HepG2 (cell line): ENCODE measurements at regions not wholly inside any gene's neighbourhood (a gene's known extent, or its start where the extent isn't known, plus 50 kb on each side); places are given as distances from the start of the nearest gene placed in this dataset.

Experiments used
- GATAD2A ChIP-seq: IDR thresholded peaks from 2 replicates; pipeline ENCODE4 v1.6.1; 2016
- NCOA5 ChIP-seq: sonication (generic); formaldehyde crosslinking; IDR thresholded peaks from 2 replicates; pipeline ENCODE4 v1.4.0; 2020; ENCODE audit warnings: missing genetic modification reagents
- NR2F1 ChIP-seq, 2 experiments: fragments of 450-650 bp in 1 of 2; formaldehyde crosslinking in 1 of 2; IDR thresholded peaks; 2 replicates each; pipeline versions ENCODE4 v1.5.0 to v1.6.1; 2016 to 2020; ENCODE audit warnings: mild to moderate bottlenecking in 1 of 2, missing compliant biosample characterization in 1 of 2, missing genetic modification reagents in 1 of 2, moderate library complexity in 1 of 2
- SKI ChIP-seq: fragments of 450-650 bp; IDR thresholded peaks from one replicate; pipeline ENCODE4 v1.6.1; 2018; ENCODE audit warnings: mild to moderate bottlenecking; ENCODE audit not compliant: partially characterized antibody
- TBL1XR1 ChIP-seq: fragments of 150-350 bp; IDR thresholded peaks from 2 replicates; pipeline ENCODE4 v1.6.1; 2014; ENCODE audit warnings: borderline replicate concordance, low read length; ENCODE audit not compliant: partially characterized antibody
- ZFY ChIP-seq: sonication (generic); formaldehyde crosslinking; IDR thresholded peaks from 2 replicates; pipeline ENCODE4 v1.4.0; 2020; ENCODE audit warnings: missing genetic modification reagents
- TF ChIP-seq, protein P1 (sequence below): sonication (generic); formaldehyde crosslinking; IDR thresholded peaks from 2 replicates; pipeline ENCODE4 v1.8.0; 2022; ENCODE audit warnings: mild to moderate bottlenecking, missing genetic modification reagents, moderate library complexity
- TF ChIP-seq, protein P2 (sequence below): IDR thresholded peaks from 2 replicates; pipeline ENCODE4 v1.4.0; 2020; ENCODE audit warnings: mild to moderate bottlenecking, missing genetic modification reagents
- TF ChIP-seq, protein P3 (sequence below): sonication (generic); formaldehyde crosslinking; IDR thresholded peaks from 2 replicates; pipeline ENCODE4 v1.8.0; 2022; ENCODE audit warnings: mild to moderate bottlenecking, missing genetic modification reagents, borderline replicate concordance
- TF ChIP-seq, protein P4 (sequence below): sonication (generic); formaldehyde crosslinking; IDR thresholded peaks from 2 replicates; pipeline ENCODE4 v1.4.0; 2020; ENCODE audit warnings: mild to moderate bottlenecking, missing genetic modification reagents
- TF ChIP-seq, protein P5 (sequence below): sonication (generic); formaldehyde crosslinking; IDR thresholded peaks from 2 replicates; pipeline ENCODE4 v1.4.0; 2020; ENCODE audit warnings: missing genetic modification reagents, mild to moderate bottlenecking, borderline replicate concordance

DNA sequence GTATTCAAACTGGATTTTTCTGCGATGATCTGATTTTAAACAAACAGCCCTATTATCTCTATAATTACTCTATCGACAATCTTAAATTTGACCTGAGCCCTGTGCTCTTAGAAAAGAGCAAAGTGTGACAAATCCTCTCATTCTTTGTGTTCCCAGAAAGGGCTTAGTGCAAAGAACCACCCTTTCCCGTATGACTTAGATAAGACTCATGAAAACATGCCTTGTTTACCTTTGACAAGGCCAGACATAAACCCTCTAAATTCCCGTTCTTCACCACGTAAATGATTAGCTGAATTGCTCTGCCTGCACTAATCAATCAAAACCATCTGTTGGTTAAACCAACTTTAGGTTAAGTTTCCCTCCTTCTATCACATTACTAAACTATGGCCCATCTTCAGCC lies 285.7 kb upstream of the SEL1L start (continued):
- TF ChIP-seq, protein P1, sequence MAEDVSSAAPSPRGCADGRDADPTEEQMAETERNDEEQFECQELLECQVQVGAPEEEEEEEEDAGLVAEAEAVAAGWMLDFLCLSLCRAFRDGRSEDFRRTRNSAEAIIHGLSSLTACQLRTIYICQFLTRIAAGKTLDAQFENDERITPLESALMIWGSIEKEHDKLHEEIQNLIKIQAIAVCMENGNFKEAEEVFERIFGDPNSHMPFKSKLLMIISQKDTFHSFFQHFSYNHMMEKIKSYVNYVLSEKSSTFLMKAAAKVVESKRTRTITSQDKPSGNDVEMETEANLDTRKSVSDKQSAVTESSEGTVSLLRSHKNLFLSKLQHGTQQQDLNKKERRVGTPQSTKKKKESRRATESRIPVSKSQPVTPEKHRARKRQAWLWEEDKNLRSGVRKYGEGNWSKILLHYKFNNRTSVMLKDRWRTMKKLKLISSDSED, result no peak
- TF ChIP-seq GATAD2A (peak; percentile 39; the same call in 1 of the 2 replicates), ZFY (no peak), NR2F1 (CRISPR knock-in tag; IDR thresholded peaks at IDR 0.05) (no peak), NCOA5 (CRISPR knock-in tag) (no peak), SKI (no peak), TBL1XR1 (no peak)
- TF ChIP-seq, protein P2, sequence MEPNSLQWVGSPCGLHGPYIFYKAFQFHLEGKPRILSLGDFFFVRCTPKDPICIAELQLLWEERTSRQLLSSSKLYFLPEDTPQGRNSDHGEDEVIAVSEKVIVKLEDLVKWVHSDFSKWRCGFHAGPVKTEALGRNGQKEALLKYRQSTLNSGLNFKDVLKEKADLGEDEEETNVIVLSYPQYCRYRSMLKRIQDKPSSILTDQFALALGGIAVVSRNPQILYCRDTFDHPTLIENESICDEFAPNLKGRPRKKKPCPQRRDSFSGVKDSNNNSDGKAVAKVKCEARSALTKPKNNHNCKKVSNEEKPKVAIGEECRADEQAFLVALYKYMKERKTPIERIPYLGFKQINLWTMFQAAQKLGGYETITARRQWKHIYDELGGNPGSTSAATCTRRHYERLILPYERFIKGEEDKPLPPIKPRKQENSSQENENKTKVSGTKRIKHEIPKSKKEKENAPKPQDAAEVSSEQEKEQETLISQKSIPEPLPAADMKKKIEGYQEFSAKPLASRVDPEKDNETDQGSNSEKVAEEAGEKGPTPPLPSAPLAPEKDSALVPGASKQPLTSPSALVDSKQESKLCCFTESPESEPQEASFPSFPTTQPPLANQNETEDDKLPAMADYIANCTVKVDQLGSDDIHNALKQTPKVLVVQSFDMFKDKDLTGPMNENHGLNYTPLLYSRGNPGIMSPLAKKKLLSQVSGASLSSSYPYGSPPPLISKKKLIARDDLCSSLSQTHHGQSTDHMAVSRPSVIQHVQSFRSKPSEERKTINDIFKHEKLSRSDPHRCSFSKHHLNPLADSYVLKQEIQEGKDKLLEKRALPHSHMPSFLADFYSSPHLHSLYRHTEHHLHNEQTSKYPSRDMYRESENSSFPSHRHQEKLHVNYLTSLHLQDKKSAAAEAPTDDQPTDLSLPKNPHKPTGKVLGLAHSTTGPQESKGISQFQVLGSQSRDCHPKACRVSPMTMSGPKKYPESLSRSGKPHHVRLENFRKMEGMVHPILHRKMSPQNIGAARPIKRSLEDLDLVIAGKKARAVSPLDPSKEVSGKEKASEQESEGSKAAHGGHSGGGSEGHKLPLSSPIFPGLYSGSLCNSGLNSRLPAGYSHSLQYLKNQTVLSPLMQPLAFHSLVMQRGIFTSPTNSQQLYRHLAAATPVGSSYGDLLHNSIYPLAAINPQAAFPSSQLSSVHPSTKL, result peak; percentile 47; the same call in 1 of the 2 replicates
- TF ChIP-seq, protein P3, sequence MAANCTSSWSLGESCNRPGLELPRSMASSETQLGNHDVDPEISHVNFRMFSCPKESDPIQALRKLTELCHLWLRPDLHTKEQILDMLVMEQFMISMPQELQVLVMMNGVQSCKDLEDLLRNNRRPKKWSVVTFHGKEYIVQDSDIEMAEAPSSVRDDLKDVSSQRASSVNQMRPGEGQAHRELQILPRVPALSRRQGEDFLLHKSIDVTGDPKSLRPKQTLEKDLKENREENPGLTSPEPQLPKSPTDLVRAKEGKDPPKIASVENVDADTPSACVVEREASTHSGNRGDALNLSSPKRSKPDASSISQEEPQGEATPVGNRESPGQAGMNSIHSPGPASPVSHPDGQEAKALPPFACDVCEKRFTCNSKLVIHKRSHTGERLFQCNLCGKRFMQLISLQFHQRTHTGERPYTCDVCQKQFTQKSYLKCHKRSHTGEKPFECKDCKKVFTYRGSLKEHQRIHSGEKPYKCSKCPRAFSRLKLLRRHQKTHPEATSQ (CRISPR knock-in tag), result no peak
- TF ChIP-seq, protein P4, sequence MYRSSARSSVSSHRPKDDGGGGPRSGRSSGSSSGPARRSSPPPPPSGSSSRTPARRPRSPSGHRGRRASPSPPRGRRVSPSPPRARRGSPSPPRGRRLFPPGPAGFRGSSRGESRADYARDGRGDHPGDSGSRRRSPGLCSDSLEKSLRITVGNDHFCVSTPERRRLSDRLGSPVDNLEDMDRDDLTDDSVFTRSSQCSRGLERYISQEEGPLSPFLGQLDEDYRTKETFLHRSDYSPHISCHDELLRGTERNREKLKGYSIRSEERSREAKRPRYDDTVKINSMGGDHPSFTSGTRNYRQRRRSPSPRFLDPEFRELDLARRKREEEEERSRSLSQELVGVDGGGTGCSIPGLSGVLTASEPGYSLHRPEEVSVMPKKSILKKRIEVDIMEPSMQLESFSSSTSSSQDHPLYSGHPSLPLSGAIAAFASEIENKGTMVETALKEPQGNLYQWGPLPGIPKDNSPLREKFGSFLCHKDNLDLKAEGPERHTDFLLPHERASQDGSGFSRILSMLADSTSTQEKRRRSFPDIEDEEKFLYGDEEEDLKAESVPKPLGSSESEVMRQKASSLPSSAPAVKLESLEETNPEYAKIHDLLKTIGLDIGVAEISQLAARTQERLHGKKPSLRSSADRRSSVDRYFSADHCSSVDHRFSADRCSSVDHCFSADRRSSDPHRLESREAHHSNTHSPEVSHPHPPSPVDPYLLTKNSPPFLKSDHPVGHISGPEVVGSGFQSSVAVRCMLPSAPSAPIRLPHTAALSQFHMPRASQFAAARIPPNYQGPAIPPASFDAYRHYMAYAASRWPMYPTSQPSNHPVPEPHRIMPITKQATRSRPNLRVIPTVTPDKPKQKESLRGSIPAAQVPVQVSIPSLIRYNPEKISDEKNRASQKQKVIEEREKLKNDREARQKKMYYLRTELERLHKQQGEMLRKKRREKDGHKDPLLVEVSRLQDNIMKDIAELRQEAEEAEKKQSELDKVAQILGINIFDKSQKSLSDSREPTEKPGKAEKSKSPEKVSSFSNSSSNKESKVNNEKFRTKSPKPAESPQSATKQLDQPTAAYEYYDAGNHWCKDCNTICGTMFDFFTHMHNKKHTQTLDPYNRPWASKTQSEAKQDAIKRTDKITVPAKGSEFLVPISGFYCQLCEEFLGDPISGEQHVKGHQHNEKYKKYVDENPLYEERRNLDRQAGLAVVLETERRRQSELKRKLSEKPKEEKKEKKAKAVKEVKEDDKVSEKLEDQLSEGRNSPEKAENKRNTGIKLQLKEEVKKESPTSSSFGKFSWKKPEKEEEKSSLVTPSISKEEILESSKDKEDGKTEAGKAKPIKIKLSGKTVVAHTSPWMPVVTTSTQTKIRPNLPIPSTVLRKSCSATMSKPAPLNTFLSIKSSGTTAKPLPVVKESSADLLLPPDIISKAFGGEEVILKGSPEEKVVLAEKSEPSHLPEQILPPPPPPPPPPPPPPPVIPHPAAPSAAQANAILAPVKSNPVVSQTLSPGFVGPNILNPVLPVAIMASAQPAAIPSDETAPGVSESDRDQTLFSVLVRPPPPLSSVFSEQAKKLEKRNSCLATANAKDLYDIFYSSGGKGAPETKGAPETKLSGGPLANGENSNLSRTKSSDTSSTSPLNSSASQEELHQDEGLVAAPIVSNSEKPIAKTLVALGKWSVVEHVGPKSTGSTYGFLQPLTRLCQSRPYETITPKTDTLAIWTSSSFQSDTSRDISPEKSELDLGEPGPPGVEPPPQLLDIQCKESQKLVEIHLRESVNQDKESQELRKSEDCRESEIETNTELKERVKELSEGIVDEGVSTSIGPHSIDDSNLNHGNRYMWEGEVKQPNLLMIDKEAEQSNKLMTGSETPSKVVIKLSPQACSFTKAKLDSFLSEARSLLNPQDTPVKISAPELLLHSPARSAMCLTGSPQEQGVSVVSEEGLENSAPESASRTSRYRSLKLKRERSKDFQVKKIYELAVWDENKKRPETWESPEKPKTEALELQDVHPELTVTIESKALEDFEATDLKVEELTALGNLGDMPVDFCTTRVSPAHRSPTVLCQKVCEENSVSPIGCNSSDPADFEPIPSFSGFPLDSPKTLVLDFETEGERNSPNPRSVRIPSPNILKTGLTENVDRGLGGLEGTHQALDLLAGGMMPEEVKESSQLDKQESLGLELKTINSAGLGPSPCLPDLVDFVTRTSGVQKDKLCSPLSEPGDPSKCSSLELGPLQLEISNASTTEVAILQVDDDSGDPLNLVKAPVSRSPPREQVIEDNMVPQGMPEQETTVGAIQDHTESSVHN (CRISPR knock-in tag), result no peak
- TF ChIP-seq, protein P5, sequence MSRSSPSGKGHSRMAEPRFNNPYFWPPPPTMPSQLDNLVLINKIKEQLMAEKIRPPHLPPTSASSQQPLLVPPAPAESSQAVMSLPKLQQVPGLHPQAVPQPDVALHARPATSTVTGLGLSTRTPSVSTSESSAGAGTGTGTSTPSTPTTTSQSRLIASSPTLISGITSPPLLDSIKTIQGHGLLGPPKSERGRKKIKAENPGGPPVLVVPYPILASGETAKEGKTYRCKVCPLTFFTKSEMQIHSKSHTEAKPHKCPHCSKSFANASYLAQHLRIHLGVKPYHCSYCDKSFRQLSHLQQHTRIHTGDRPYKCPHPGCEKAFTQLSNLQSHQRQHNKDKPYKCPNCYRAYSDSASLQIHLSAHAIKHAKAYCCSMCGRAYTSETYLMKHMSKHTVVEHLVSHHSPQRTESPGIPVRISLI (CRISPR knock-in tag), result no peak
